EH (cell line): ENCODE measurements at regions not wholly inside any gene's neighbourhood (a gene's known extent, or its start where the extent isn't known, plus 50 kb on each side); places are given as distances from the start of the nearest gene placed in this dataset.

Source experiments
- DNase-seq: peaks from one replicate; pipeline ENCODE4 v3.0.0-alpha.2; 2015; ENCODE audit warnings: low read depth

GRCh38 chr10:78687626-78688025 lies 381.1 kb upstream of the ZMIZ1 start:
- peak; percentile 65 for DNase-seq

- DNase-seq, result no peak
Measured at GRCh38 chr10:78688230-78688900, 380.4 kb upstream of the ZMIZ1 start.

- no peak for DNase-seq
Measured at GRCh38 chr10:78688901-78689583, 379.7 kb upstream of the ZMIZ1 start.

GRCh38 chr10:78689584-78689935 lies 379.2 kb upstream of the ZMIZ1 start:
- no peak for DNase-seq

GRCh38 chr10:78690354-78691111 lies 378.2 kb upstream of the ZMIZ1 start:
- DNase-seq, result no peak

- no peak for DNase-seq
Measured at GRCh38 chr10:78691301-78692030, 377.3 kb upstream of the ZMIZ1 start.

- DNase-seq, result no peak
Measured at GRCh38 chr10:78692071-78692470, 376.7 kb upstream of the ZMIZ1 start.

GRCh38 chr10:78695846-78696245 lies 372.9 kb upstream of the ZMIZ1 start:
- no peak for DNase-seq

- no peak for DNase-seq
Measured at GRCh38 chr10:78696791-78697395, 371.9 kb upstream of the ZMIZ1 start.

GRCh38 chr10:78699971-78700370 lies 368.8 kb upstream of the ZMIZ1 start:
- DNase-seq, result no peak

- DNase-seq, result peak; percentile 47
Measured at GRCh38 chr10:78700413-78700812, 368.4 kb upstream of the ZMIZ1 start.

- peak; percentile 40 for DNase-seq
Measured at GRCh38 chr10:78700816-78701520, 367.8 kb upstream of the ZMIZ1 start.

GRCh38 chr10:78702186-78702585 lies 366.6 kb upstream of the ZMIZ1 start:
- DNase-seq, result no peak

GRCh38 chr10:78702876-78703275 lies 365.9 kb upstream of the ZMIZ1 start:
- no peak for DNase-seq

GRCh38 chr10:78703593-78703992 lies 365.2 kb upstream of the ZMIZ1 start:
- peak; percentile 71 for DNase-seq

- peak; percentile 34 for DNase-seq
Measured at GRCh38 chr10:78706256-78706655, 362.5 kb upstream of the ZMIZ1 start.

- DNase-seq, result no peak
Measured at GRCh38 chr10:78706726-78707540, 361.8 kb upstream of the ZMIZ1 start.

GRCh38 chr10:78707745-78708144 lies 361.0 kb upstream of the ZMIZ1 start:
- DNase-seq, result no peak

GRCh38 chr10:78712147-78712546 lies 356.6 kb upstream of the ZMIZ1 start:
- DNase-seq, result no peak

GRCh38 chr10:78713659-78714058 lies 355.1 kb upstream of the ZMIZ1 start:
- no peak for DNase-seq

GRCh38 chr10:78714225-78714624 lies 354.5 kb upstream of the ZMIZ1 start:
- no peak for DNase-seq
